ENCODE measurements at regions not wholly inside any gene's neighbourhood (a gene's known extent, or its start where the extent isn't known, plus 50 kb on each side); places are given as distances from the start of the nearest gene placed in this dataset.

DNA sequence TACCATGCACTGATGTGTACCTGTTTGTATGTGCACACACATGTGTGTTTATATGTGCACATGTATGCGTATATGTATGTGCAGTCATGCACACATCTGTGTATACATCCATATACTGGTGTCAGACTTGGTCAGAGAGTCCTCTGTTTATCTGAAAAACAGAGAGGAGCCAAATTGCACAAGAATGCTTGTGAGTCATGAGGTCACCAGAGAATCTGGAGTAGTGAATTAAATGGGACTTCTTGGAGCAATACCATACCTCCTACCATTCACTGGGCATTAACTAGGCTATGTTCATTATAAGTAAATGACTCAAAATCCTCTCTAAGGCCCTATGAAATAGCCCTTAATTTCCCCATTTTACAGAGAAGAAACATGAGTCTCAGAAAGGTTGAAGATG is 272.1 kb upstream of the C1orf87 start:
- no peak for TF ChIP-seq ZNF565 (CRISPR knock-in tag; conservative IDR thresholded peaks at IDR 0.05; ENCODE audit: low read depth)
- no peak for TF ChIP-seq TCF4 (CRISPR knock-in tag; IDR thresholded peaks at IDR 0.05; ENCODE audit: borderline replicate concordance)
- TF ChIP-seq ARNTL (CRISPR knock-in tag; IDR thresholded peaks at IDR 0.05; ENCODE audit: borderline replicate concordance, low read depth): no peak
- no peak for TF ChIP-seq PPARA (CRISPR knock-in tag; IDR thresholded peaks at IDR 0.05; ENCODE audit: borderline replicate concordance)
- no peak for TF ChIP-seq TOX (CRISPR knock-in tag; IDR thresholded peaks at IDR 0.05; ENCODE audit: borderline replicate concordance)
- TF ChIP-seq ESRRG (CRISPR knock-in tag; IDR thresholded peaks at IDR 0.05): no peak
- TF ChIP-seq, protein P1, sequence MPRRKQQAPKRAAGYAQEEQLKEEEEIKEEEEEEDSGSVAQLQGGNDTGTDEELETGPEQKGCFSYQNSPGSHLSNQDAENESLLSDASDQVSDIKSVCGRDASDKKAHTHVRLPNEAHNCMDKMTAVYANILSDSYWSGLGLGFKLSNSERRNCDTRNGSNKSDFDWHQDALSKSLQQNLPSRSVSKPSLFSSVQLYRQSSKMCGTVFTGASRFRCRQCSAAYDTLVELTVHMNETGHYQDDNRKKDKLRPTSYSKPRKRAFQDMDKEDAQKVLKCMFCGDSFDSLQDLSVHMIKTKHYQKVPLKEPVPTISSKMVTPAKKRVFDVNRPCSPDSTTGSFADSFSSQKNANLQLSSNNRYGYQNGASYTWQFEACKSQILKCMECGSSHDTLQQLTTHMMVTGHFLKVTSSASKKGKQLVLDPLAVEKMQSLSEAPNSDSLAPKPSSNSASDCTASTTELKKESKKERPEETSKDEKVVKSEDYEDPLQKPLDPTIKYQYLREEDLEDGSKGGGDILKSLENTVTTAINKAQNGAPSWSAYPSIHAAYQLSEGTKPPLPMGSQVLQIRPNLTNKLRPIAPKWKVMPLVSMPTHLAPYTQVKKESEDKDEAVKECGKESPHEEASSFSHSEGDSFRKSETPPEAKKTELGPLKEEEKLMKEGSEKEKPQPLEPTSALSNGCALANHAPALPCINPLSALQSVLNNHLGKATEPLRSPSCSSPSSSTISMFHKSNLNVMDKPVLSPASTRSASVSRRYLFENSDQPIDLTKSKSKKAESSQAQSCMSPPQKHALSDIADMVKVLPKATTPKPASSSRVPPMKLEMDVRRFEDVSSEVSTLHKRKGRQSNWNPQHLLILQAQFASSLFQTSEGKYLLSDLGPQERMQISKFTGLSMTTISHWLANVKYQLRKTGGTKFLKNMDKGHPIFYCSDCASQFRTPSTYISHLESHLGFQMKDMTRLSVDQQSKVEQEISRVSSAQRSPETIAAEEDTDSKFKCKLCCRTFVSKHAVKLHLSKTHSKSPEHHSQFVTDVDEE (CRISPR knock-in tag; IDR thresholded peaks at IDR 0.05): no peak
- TF ChIP-seq RARB (CRISPR knock-in tag; IDR thresholded peaks at IDR 0.05): no peak
- TF ChIP-seq ZFP30 (CRISPR knock-in tag; IDR thresholded peaks at IDR 0.05): no peak
- no peak for TF ChIP-seq CSDC2 (CRISPR knock-in tag; IDR thresholded peaks at IDR 0.05)
- no peak for TF ChIP-seq CSRNP3 (CRISPR knock-in tag; IDR thresholded peaks at IDR 0.05)
- no peak for TF ChIP-seq OSR1 (CRISPR knock-in tag; IDR thresholded peaks at IDR 0.05)
- TF ChIP-seq ZNF70 (CRISPR knock-in tag; IDR thresholded peaks at IDR 0.05): no peak
- no peak for TF ChIP-seq GLIS3 (CRISPR knock-in tag; IDR thresholded peaks at IDR 0.05)
- TF ChIP-seq POU6F1 (CRISPR knock-in tag; IDR thresholded peaks at IDR 0.05; ENCODE audit: borderline replicate concordance, low read depth): no peak
- no peak for TF ChIP-seq ZC3H10 (CRISPR knock-in tag; IDR thresholded peaks at IDR 0.05)
- no peak for TF ChIP-seq ZFP3 (CRISPR knock-in tag; IDR thresholded peaks at IDR 0.05)
- no peak for TF ChIP-seq ISL1 (CRISPR knock-in tag; IDR thresholded peaks at IDR 0.05)
- no peak for ATAC-seq

- TF ChIP-seq PPARA (CRISPR knock-in tag; IDR thresholded peaks at IDR 0.05; ENCODE audit: borderline replicate concordance) (no peak), CREB5 (CRISPR knock-in tag; IDR thresholded peaks at IDR 0.05; ENCODE audit: low read depth) (no peak)
- no peak for ATAC-seq
Observed at GRCh38 chr1:60345049-60345448, 271.5 kb upstream of the C1orf87 start.

GRCh38 chr1:60343736-60344135 is 270.2 kb upstream of the C1orf87 start:
- TF ChIP-seq OSR1 (CRISPR knock-in tag; IDR thresholded peaks at IDR 0.05): no peak
- TF ChIP-seq CSRNP3 (CRISPR knock-in tag; IDR thresholded peaks at IDR 0.05): no peak
- TF ChIP-seq ZNF565 (CRISPR knock-in tag; conservative IDR thresholded peaks at IDR 0.05; ENCODE audit: low read depth): no peak
- TF ChIP-seq, protein P1 (CRISPR knock-in tag; IDR thresholded peaks at IDR 0.05): no peak
- TF ChIP-seq ZNF8 (CRISPR knock-in tag; IDR thresholded peaks at IDR 0.05): no peak
- ATAC-seq: no peak
